GM12891 (cell line): ENCODE measurements at regions not wholly inside any gene's neighbourhood (a gene's known extent, or its start where the extent isn't known, plus 50 kb on each side); places are given as distances from the start of the nearest gene placed in this dataset.

Source experiments
- POLR2A ChIP-seq: IDR thresholded peaks from 2 replicates; pipeline ENCODE4 v1.6.1; 2011; ENCODE audit warnings: low read depth, low read length, control low read depth
- POLR2AphosphoS5 ChIP-seq: IDR thresholded peaks from 2 replicates; pipeline ENCODE4 v1.6.1; 2011; ENCODE audit warnings: low read depth, low read length, control low read depth
- POU2F2 ChIP-seq: IDR thresholded peaks from 2 replicates; pipeline ENCODE4 v1.6.1; 2011; ENCODE audit warnings: low read depth, mild to moderate bottlenecking, control low read depth, low read length, moderate library complexity
- TAF1 ChIP-seq: IDR thresholded peaks from 2 replicates; pipeline ENCODE4 v1.6.1; 2011; ENCODE audit warnings: low read depth, low read length, control low read depth

DNA sequence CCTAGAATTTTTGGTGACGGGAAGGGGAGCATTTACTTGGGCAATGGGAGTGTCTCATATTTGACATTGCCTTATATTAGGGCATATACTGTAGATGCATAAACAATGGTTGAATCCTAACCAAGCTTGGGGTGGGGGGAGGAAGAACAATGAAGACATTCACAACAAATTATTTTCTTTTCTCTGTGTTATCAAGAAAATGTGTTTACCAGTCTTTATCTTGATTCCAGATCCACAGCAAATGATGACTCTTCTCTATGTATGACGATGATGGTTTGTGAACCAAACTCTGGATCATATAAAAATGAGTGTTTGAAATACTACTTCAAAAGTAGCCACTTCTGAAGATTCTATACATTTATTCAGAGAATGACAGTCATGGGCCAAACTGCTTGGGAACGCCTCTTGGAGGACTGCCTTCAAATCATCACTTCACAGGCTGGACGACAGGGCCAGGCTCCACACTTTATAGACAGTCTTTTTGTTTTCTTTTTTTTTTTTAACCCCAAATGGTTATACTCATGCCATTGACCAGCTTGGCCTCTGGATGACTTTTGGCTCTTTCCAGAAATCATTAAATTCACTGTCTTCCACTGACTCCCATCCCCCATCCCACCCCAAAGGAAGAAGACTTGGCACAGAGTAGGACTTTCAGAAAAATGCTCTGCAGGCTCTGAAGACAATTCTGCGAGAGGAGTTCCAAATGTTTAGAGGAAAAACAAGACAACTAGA lies 123.8 kb upstream of the LIFR start:
- TF ChIP-seq POLR2AphosphoS5 (no peak), TAF1 (no peak), POLR2A (no peak), POU2F2 (no peak)
